ENCODE measurements at regions not wholly inside any gene's neighbourhood (a gene's known extent, or its start where the extent isn't known, plus 50 kb on each side); places are given as distances from the start of the nearest gene placed in this dataset.

GRCh38 chr5:172584638-172585037 is 56.4 kb upstream of the NEURL1B start:
- peaks cover 12% of the 10 kb centered on the region for H3K27me3 Mint-ChIP-seq (ENCODE audit: unreplicated experiment)
- peaks cover 6% of the 10 kb centered on the region for H3K36me3 Mint-ChIP-seq (ENCODE audit: unreplicated experiment)
- H3K4me3 Mint-ChIP-seq (ENCODE audit: unreplicated experiment) = no peak overlapping the region
- H3K27ac Mint-ChIP-seq (ENCODE audit: unreplicated experiment) = no peak overlapping the region
- H3K9me3 Mint-ChIP-seq (ENCODE audit: unreplicated experiment) = peaks cover 3% of the 10 kb centered on the region
- peaks cover 25% of the 10 kb centered on the region for H3K4me1 Mint-ChIP-seq (ENCODE audit: low read depth, unreplicated experiment)
- no peak for DNase-seq
- TF ChIP-seq CTCF (IDR thresholded peaks at IDR 0.05; ENCODE audit: partially characterized antibody, unreplicated experiment) = no peak

- Mint-ChIP-seq H3K27me3 (ENCODE audit: unreplicated experiment) (peaks cover 12% of the 10 kb centered on the region), H3K27ac (ENCODE audit: unreplicated experiment) (no peak overlapping the region)
These were observed 57.0 kb upstream of the NEURL1B start for GRCh38 chr5:172583931-172584511.

GRCh38 chr5:172582940-172583339 is 58.1 kb upstream of the NEURL1B start:
- DNase-seq = no peak
- Mint-ChIP-seq H3K27me3 (ENCODE audit: unreplicated experiment) (peaks cover 12% of the 10 kb centered on the region), H3K36me3 (ENCODE audit: unreplicated experiment) (peaks cover 6% of the 10 kb centered on the region), H3K4me3 (ENCODE audit: unreplicated experiment) (no peak overlapping the region), H3K27ac (ENCODE audit: unreplicated experiment) (no peak overlapping the region), H3K4me1 (ENCODE audit: low read depth, unreplicated experiment) (peaks cover 25% of the 10 kb centered on the region), H3K9me3 (ENCODE audit: unreplicated experiment) (peaks cover 3% of the 10 kb centered on the region)
- TF ChIP-seq CTCF (IDR thresholded peaks at IDR 0.05; ENCODE audit: partially characterized antibody, unreplicated experiment) = no peak

More at GRCh38 chr5:172583931-172584511, 57.0 kb upstream of the NEURL1B start:
- Mint-ChIP-seq H3K4me3 (ENCODE audit: unreplicated experiment) (no peak overlapping the region), H3K36me3 (ENCODE audit: unreplicated experiment) (peaks cover 6% of the 10 kb centered on the region), H3K4me1 (ENCODE audit: low read depth, unreplicated experiment) (peaks cover 25% of the 10 kb centered on the region), H3K9me3 (ENCODE audit: unreplicated experiment) (peaks cover 3% of the 10 kb centered on the region)
- DNase-seq = no peak
- no peak for TF ChIP-seq CTCF (IDR thresholded peaks at IDR 0.05; ENCODE audit: partially characterized antibody, unreplicated experiment)

- peaks cover 3% of the 10 kb centered on the region for H3K9me3 Mint-ChIP-seq (ENCODE audit: unreplicated experiment)
- H3K27me3 Mint-ChIP-seq (ENCODE audit: unreplicated experiment) = peaks cover 12% of the 10 kb centered on the region
- no peak overlapping the region for H3K27ac Mint-ChIP-seq (ENCODE audit: unreplicated experiment)
- no peak for DNase-seq
- peaks cover 18% of the 10 kb centered on the region for H3K4me1 Mint-ChIP-seq (ENCODE audit: low read depth, unreplicated experiment)
- TF ChIP-seq CTCF (IDR thresholded peaks at IDR 0.05; ENCODE audit: partially characterized antibody, unreplicated experiment) = no peak
- peaks cover 6% of the 10 kb centered on the region for H3K36me3 Mint-ChIP-seq (ENCODE audit: unreplicated experiment)
- H3K4me3 Mint-ChIP-seq (ENCODE audit: unreplicated experiment) = no peak overlapping the region
These were observed 59.7 kb upstream of the NEURL1B start for GRCh38 chr5:172581315-172581714.

GRCh38 chr5:172579403-172579990 is 61.6 kb upstream of the NEURL1B start:
- H3K4me3 Mint-ChIP-seq (ENCODE audit: unreplicated experiment) = no peak overlapping the region
- no peak for DNase-seq
- peaks cover 9% of the 10 kb centered on the region for H3K27me3 Mint-ChIP-seq (ENCODE audit: unreplicated experiment)
- H3K36me3 Mint-ChIP-seq (ENCODE audit: unreplicated experiment) = peaks cover 6% of the 10 kb centered on the region
- H3K9me3 Mint-ChIP-seq (ENCODE audit: unreplicated experiment) = peaks cover 5% of the 10 kb centered on the region
- TF ChIP-seq CTCF (IDR thresholded peaks at IDR 0.05; ENCODE audit: partially characterized antibody, unreplicated experiment) = no peak
- H3K4me1 Mint-ChIP-seq (ENCODE audit: low read depth, unreplicated experiment) = peaks cover 9% of the 10 kb centered on the region
- H3K27ac Mint-ChIP-seq (ENCODE audit: unreplicated experiment) = no peak overlapping the region
